GM19468 (cell line): ENCODE measurements at regions not wholly inside any gene's neighbourhood (a gene's known extent, or its start where the extent isn't known, plus 50 kb on each side); places are given as distances from the start of the nearest gene placed in this dataset.

Experiments
- ATAC-seq: cut with Tn5 transposase; IDR thresholded peaks from one replicate; pipeline ENCODE4 v1.9.1; 2021; ENCODE audit warnings: mild to moderate bottlenecking, moderate library complexity, moderate number of reproducible peaks; ENCODE audit not compliant: unreplicated experiment; ENCODE audit errors: extremely low read depth

GRCh38 chr6:56297022-56297989 is 49.9 kb upstream of the COL21A1 start:
- ATAC-seq: no peak
